ENCODE measurements at regions not wholly inside any gene's neighbourhood (a gene's known extent, or its start where the extent isn't known, plus 50 kb on each side); places are given as distances from the start of the nearest gene placed in this dataset.

- Mint-ChIP-seq H3K27ac (no peak overlapping the region), H3K4me3 (no peak overlapping the region), H3K36me3 (ENCODE audit: low read depth) (no peaks in the 10 kb centered on the region), H3K4me1 (peaks cover 4% of the 10 kb centered on the region), H3K27me3 (peaks cover 27% of the 10 kb centered on the region), H3K9me3 (peaks cover 15% of the 10 kb centered on the region)
- intact Hi-C loops (cut with micrococcal nuclease), result no loop called here
- no peak for DNase-seq
These were observed 95.4 kb upstream of the TNRC6C start for GRCh38 chr17:77862890-77863813.

- H3K36me3 Mint-ChIP-seq (ENCODE audit: low read depth), result no peaks in the 10 kb centered on the region
- intact Hi-C loops (cut with micrococcal nuclease), result no loop called here
- H3K9me3 Mint-ChIP-seq, result peaks cover 9% of the 10 kb centered on the region
- H3K27me3 Mint-ChIP-seq, result peaks cover 23% of the 10 kb centered on the region
- H3K4me3 Mint-ChIP-seq, result no peak overlapping the region
- H3K27ac Mint-ChIP-seq, result no peak overlapping the region
- peaks cover 4% of the 10 kb centered on the region for H3K4me1 Mint-ChIP-seq
- DNase-seq, result no peak
These were observed 94.7 kb upstream of the TNRC6C start for GRCh38 chr17:77863814-77864161.

GRCh38 chr17:77864234-77865111 is 94.0 kb upstream of the TNRC6C start:
- H3K4me1 Mint-ChIP-seq, result peaks cover 9% of the 10 kb centered on the region
- intact Hi-C loops (cut with micrococcal nuclease), result no loop called here
- no peaks in the 10 kb centered on the region for H3K36me3 Mint-ChIP-seq (ENCODE audit: low read depth)
- H3K9me3 Mint-ChIP-seq, result peaks cover 9% of the 10 kb centered on the region
- no peak overlapping the region for H3K27ac Mint-ChIP-seq
- no peak overlapping the region for H3K4me3 Mint-ChIP-seq
- H3K27me3 Mint-ChIP-seq, result peaks cover 26% of the 10 kb centered on the region
- DNase-seq, result no peak

- DNase-seq, result no peak
- no peak overlapping the region for H3K27ac Mint-ChIP-seq
- H3K27me3 Mint-ChIP-seq, result peaks cover 26% of the 10 kb centered on the region
- no peaks in the 10 kb centered on the region for H3K36me3 Mint-ChIP-seq (ENCODE audit: low read depth)
- intact Hi-C loops (cut with micrococcal nuclease), result no loop called here
- peaks cover 15% of the 10 kb centered on the region for H3K4me1 Mint-ChIP-seq
- no peak overlapping the region for H3K4me3 Mint-ChIP-seq
- H3K9me3 Mint-ChIP-seq, result peaks cover 9% of the 10 kb centered on the region
These were observed 93.3 kb upstream of the TNRC6C start for GRCh38 chr17:77865112-77865611.

DNA sequence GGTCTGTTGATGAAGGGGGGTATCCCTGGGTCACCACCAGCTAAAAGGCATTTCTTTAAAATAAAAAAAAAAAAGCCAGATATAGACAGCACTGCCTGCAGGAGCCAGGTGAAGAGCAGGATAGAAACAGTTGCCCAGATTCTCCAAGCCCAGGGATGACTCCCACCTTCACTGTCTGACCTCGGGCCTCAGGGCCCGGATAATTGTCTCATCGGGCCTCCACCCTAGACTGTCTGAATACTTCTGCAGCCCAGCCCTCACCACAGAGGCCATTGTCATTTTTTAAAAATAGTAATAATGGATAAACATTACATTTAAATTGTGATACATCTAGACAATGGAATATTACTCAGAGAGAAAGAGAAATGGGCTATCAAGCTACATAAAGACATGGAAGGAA is 92.8 kb upstream of the TNRC6C start:
- peaks cover 15% of the 10 kb centered on the region for H3K4me1 Mint-ChIP-seq
- no peak for DNase-seq
- intact Hi-C loops (cut with micrococcal nuclease), result no loop called here
- H3K27ac Mint-ChIP-seq, result no peak overlapping the region
- peaks cover 23% of the 10 kb centered on the region for H3K27me3 Mint-ChIP-seq
- H3K9me3 Mint-ChIP-seq, result peaks cover 9% of the 10 kb centered on the region
- H3K36me3 Mint-ChIP-seq (ENCODE audit: low read depth), result no peaks in the 10 kb centered on the region
- H3K4me3 Mint-ChIP-seq, result no peak overlapping the region

- no peaks in the 10 kb centered on the region for H3K36me3 Mint-ChIP-seq (ENCODE audit: low read depth)
- peaks cover 18% of the 10 kb centered on the region for H3K27me3 Mint-ChIP-seq
- peaks cover 21% of the 10 kb centered on the region for H3K4me1 Mint-ChIP-seq
- no peak overlapping the region for H3K4me3 Mint-ChIP-seq
- H3K27ac Mint-ChIP-seq, result no peak overlapping the region
- no peak for DNase-seq
- no peaks in the 10 kb centered on the region for H3K9me3 Mint-ChIP-seq
- intact Hi-C loops (cut with micrococcal nuclease), result no loop called here
These were observed 91.2 kb upstream of the TNRC6C start for GRCh38 chr17:77867308-77867781.

- H3K9me3 Mint-ChIP-seq, result no peaks in the 10 kb centered on the region
- H3K27me3 Mint-ChIP-seq, result peaks cover 21% of the 10 kb centered on the region
- DNase-seq, result no peak
- peaks cover 28% of the 10 kb centered on the region for H3K4me1 Mint-ChIP-seq
- no peak overlapping the region for H3K4me3 Mint-ChIP-seq
- H3K36me3 Mint-ChIP-seq (ENCODE audit: low read depth), result no peaks in the 10 kb centered on the region
- intact Hi-C loops (cut with micrococcal nuclease), result no loop called here
- no peak overlapping the region for H3K27ac Mint-ChIP-seq
These were observed 90.4 kb upstream of the TNRC6C start for GRCh38 chr17:77867976-77868713.

DNA sequence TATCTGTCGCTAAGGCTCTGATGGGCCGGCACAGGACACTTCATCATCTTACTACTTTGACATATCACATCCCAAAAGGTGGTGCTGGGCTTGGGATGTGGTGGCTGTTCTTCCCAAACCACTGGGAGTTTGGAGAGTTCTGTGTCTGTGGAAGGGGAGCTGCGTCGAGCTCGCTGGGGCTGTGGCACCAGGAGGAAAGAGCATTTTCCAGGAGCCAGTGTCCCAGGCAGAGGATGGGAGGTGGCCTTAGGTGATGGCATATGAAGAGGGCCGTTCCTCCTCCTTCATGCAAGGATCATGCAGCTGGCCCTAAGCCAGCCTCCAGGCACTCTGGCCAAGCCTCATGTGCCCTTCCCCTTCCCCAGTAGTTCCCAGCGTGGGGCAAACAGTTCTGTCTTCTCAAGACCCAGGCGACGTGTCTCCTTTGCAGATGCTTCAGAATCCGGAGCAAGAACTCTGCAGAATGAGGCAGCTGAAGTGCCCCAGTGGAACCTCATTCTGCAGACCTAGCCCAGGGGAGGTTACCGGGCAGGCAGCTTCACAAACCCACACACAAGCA is 89.4 kb upstream of the TNRC6C start:
- Mint-ChIP-seq H3K9me3 (no peaks in the 10 kb centered on the region), H3K4me1 (peaks cover 26% of the 10 kb centered on the region), H3K27me3 (peaks cover 22% of the 10 kb centered on the region), H3K27ac (no peak overlapping the region), H3K4me3 (no peak overlapping the region), H3K36me3 (ENCODE audit: low read depth) (no peaks in the 10 kb centered on the region)
- no peak for DNase-seq
- intact Hi-C loops (cut with micrococcal nuclease), result no loop called here

DNA sequence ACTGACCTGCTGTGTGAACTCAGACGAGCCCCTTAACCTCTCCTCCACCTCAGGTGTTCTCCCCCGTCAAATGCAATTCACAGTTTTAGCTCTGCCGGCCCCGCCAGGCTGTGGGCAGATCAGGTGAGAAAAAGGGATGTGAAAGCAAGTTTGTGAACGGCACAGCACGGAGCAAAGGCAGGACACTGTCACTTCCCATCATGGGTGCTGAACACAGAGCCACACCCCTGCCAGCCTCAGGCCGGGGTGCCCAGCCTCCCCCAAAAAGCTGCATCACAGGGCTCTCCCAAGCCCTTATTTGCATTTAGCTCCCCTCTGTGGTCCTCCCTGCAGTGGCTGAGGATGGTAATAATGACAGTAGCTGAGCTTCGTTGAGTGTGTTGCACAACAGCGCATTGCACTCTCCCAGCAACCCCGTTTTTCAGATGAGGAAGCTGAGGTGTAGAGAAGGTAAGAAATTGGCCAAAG is 88.8 kb upstream of the TNRC6C start:
- intact Hi-C loops (cut with micrococcal nuclease), result no loop called here
- DNase-seq, result peak; percentile 72
- Mint-ChIP-seq H3K27ac (no peak overlapping the region), H3K27me3 (peaks cover 23% of the 10 kb centered on the region), H3K4me1 (peaks cover 26% of the 10 kb centered on the region), H3K36me3 (ENCODE audit: low read depth) (peaks cover 2% of the 10 kb centered on the region), H3K4me3 (peak overlapping the region; percentile 7), H3K9me3 (peaks cover 2% of the 10 kb centered on the region)

DNA sequence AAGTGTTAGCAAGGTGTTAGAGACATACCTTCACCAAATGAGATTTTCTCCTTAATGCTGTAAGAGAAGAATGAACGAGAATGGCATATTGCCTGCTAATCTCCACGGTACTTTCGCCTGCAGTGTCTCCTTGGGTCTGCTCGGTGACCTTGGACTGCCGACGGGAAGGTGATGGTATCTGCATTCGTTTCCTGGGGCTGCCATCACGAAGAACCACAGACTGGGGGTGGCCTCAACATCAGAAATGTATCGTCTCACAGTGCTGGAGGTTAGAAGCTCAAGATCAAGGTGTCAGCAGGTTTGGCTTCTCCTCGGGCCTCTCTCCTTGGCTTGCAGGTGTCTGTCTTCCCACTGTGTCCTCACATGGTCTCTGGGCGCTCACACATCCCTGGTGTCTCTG is 86.3 kb upstream of the TNRC6C start:
- H3K4me3 Mint-ChIP-seq, result no peak overlapping the region
- intact Hi-C loops (cut with micrococcal nuclease), result no loop called here
- peaks cover 12% of the 10 kb centered on the region for H3K9me3 Mint-ChIP-seq
- H3K27me3 Mint-ChIP-seq, result peaks cover 23% of the 10 kb centered on the region
- peaks cover 11% of the 10 kb centered on the region for H3K36me3 Mint-ChIP-seq (ENCODE audit: low read depth)
- H3K4me1 Mint-ChIP-seq, result peaks cover 28% of the 10 kb centered on the region
- no peak for DNase-seq
- H3K27ac Mint-ChIP-seq, result peak overlapping the region; percentile 17

DNA sequence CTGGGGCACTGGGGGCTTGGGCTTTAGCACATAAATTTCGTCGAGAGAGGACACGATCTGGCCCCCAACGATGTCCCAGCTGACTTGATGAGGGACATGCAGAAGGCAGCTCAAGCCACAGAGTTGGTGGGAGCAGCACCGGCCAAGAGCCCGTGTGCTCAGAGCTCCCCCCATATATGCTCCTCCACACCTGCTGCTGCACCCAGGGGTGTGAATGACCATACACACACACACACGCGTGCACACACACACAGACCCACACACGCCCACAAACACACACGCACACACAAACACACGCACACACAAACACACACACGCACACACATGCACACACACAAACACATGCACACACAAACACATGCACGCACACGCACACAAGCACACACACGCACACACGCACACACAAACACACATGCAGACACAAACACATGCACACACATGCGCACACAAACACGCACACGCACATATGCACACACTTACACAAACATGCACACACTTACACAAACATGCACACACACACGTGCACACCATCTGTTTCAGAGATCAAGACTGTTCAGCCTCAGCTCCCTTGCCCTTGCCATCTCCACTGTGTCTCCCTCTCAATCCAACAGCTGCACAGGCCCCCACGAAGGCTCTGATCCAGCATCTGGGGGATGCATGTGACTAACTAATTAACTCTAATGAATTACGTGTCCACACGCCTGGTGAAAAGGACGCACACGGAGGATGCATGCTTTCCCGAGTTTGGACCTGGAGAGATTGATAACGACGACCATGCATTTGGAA is 85.6 kb upstream of the TNRC6C start:
- Mint-ChIP-seq H3K4me3 (no peak overlapping the region), H3K36me3 (ENCODE audit: low read depth) (peaks cover 11% of the 10 kb centered on the region), H3K27ac (peak overlapping the region; percentile 12), H3K27me3 (peaks cover 23% of the 10 kb centered on the region), H3K9me3 (peaks cover 12% of the 10 kb centered on the region), H3K4me1 (peaks cover 28% of the 10 kb centered on the region)
- DNase-seq, result no peak
- intact Hi-C loops (cut with micrococcal nuclease), result no loop called here

DNA sequence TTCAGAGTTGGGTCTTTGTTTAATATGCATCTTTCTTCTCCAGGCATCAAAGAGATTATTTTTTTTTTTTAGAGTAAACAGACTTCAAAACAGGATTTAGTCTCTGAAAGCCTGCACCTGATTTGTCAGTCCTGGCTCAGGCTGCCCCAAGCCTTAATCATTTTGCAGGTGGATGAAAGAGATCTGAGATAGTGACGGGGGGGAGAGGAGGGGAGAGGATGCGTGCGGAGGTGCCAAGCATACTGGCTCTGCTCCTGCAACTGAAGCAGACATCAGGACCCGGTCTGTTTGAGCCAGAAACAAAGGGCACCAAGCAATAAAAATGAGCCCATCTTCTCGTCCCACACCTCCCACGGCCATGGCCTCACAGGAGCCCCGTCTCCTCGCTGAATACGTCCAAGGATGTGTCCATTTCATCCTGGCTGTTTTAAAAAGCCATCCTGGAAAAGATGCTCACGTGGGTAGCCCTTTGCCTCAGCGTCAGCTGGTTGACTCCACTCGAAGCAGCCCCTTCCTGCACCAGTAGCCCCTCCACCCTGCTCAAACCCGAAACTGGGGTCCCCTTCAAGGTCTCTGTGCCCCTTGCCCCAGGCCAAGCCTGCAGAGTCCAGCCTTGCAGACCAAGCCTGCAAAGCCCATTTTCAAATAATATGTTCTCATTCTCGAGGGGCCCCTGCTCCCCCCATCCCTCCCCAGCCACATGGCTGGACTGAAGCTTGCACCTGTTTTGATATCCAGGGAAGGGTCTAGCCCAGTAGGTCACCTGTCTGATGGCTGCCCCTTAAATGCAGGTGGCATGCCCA is 84.8 kb upstream of the TNRC6C start:
- Mint-ChIP-seq H3K36me3 (ENCODE audit: low read depth) (peaks cover 11% of the 10 kb centered on the region), H3K4me3 (no peak overlapping the region), H3K9me3 (peaks cover 12% of the 10 kb centered on the region), H3K27ac (no peak overlapping the region), H3K27me3 (peaks cover 23% of the 10 kb centered on the region), H3K4me1 (peaks cover 28% of the 10 kb centered on the region)
- intact Hi-C loops (cut with micrococcal nuclease), result no loop called here
- DNase-seq, result no peak

Measured in activated CD4-positive, alpha-beta T cell treated with anti-CD3 and anti-CD28 coated beads, Interleukin-2, amount 10 ng/mL, durations not matched to agents 24 days and 14 days (primary cell).